A673 (cell line): ENCODE measurements at regions not wholly inside any gene's neighbourhood (a gene's known extent, or its start where the extent isn't known, plus 50 kb on each side); places are given as distances from the start of the nearest gene placed in this dataset.

Experiments used
- EZH2 ChIP-seq: fragments of 200-600 bp; sonication (generic); IDR thresholded peaks from 2 replicates; pipeline ENCODE4 v1.6.1; 2017; ENCODE audit warnings: borderline replicate concordance, low read depth, mild to moderate bottlenecking, mixed read lengths, antibody characterized with exemption, low read length; ENCODE audit not compliant: poor library complexity, severe bottlenecking
- TF ChIP-seq, protein P1 (sequence below): fragments of 300-800, 200-600 bp; sonication (generic); conservative IDR thresholded peaks from 2 replicates; pipeline ENCODE4 v1.5.1; 2017; ENCODE audit warnings: low read depth, mild to moderate bottlenecking, antibody characterized with exemption, low read length, moderate library complexity, mixed read lengths

DNA sequence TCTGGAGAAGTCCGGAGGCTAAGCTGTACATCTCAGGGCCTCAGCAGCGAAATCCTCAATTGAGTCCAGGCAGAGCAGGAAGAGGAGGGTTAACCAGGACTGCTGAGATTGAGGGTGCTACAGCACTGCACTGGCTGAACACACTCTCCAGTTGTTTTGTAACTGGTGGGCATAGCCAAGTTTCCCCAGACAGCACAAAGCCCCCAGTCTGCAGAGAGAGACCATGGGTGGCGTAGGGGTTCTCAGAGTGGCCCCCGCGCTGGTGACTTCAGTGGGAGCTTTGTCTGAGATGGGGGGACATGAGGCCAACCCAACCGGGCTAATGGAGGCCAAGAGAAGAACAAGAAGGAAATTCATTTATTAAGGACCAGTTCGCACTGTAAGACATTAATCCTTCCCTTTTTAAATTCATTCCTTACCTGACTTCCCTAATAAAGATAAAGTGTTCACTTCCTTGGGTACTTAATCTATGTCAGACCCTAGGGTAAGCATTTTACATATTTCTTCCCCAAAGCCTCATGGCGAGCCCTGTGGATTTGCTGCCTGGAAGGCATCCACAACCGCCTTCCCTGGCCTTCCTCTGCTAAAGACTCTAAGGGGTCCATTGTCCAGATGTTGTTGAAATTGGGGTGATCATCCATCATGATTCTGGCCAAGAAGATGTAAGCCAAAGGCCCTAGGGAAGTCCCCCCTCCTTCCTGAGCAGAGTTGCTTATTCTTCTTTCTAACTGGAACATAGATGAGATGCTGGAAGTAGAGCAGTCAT, 121.4 kb upstream of the CHST15 start:
- TF ChIP-seq, protein P1, sequence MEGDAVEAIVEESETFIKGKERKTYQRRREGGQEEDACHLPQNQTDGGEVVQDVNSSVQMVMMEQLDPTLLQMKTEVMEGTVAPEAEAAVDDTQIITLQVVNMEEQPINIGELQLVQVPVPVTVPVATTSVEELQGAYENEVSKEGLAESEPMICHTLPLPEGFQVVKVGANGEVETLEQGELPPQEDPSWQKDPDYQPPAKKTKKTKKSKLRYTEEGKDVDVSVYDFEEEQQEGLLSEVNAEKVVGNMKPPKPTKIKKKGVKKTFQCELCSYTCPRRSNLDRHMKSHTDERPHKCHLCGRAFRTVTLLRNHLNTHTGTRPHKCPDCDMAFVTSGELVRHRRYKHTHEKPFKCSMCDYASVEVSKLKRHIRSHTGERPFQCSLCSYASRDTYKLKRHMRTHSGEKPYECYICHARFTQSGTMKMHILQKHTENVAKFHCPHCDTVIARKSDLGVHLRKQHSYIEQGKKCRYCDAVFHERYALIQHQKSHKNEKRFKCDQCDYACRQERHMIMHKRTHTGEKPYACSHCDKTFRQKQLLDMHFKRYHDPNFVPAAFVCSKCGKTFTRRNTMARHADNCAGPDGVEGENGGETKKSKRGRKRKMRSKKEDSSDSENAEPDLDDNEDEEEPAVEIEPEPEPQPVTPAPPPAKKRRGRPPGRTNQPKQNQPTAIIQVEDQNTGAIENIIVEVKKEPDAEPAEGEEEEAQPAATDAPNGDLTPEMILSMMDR: no peak
- TF ChIP-seq EZH2: no peak
